DOHH2 (cell line): ENCODE measurements at regions not wholly inside any gene's neighbourhood (a gene's known extent, or its start where the extent isn't known, plus 50 kb on each side); places are given as distances from the start of the nearest gene placed in this dataset.
"Not testable (repeated sequence)": the region's sequence is repeated elsewhere in the genome, so short reads cannot be mapped to it uniquely, and the experiment has no call there.

ENCODE experiments used
- H3F3A ChIP-seq: fragments of 200-600 bp; sonication (generic), shearing (Covaris generic); 2 replicates; pipeline ENCODE4 v1.6.0; 2016; ENCODE audit warnings: antibody characterized with exemption, mild to moderate bottlenecking; ENCODE audit not compliant: control insufficient read depth, insufficient read depth
- H3K27ac ChIP-seq: fragments of 200-600 bp; sonication (generic); 2 replicates; pipeline ENCODE4 v1.5.1; 2014; ENCODE audit warnings: low read depth, mild to moderate bottlenecking, low read length, moderate library complexity
- H3K27me3 ChIP-seq: fragments of 200-600 bp; sonication (generic); 2 replicates; pipeline ENCODE4 v1.6.1; 2014; ENCODE audit warnings: mild to moderate bottlenecking, low read length, mixed read lengths; ENCODE audit not compliant: control insufficient read depth
- H3K36me3 ChIP-seq: fragments of 200-600 bp; sonication (generic); 2 replicates; pipeline ENCODE4 v1.6.1; 2014; ENCODE audit warnings: mild to moderate bottlenecking, low read length, moderate library complexity, mixed read lengths; ENCODE audit not compliant: control insufficient read depth
- H3K4me1 ChIP-seq: fragments of 200-600 bp; sonication (generic); 2 replicates; pipeline ENCODE4 v1.6.1; 2014; ENCODE audit warnings: mild to moderate bottlenecking, low read length, mixed read lengths; ENCODE audit not compliant: control insufficient read depth
- H3K4me2 ChIP-seq: fragments of 200-600 bp; sonication (generic); 2 replicates; pipeline ENCODE4 v1.6.0; 2014; ENCODE audit warnings: mild to moderate bottlenecking, low read length, moderate library complexity
- H3K4me3 ChIP-seq: fragments of 200-600 bp; sonication (generic); 2 replicates; pipeline ENCODE4 v1.5.1; 2014; ENCODE audit warnings: mild to moderate bottlenecking, low read length, mixed read lengths
- H3K79me2 ChIP-seq: fragments of 200-600 bp; sonication (generic); 2 replicates; pipeline ENCODE4 v1.6.1; 2014; ENCODE audit warnings: mild to moderate bottlenecking, low read length, mixed read lengths; ENCODE audit not compliant: control insufficient read depth
- H3K9me2 ChIP-seq: fragments of 200-600 bp; sonication (generic); replicated peaks from 2 replicates; pipeline ENCODE4 v1.6.1; 2014; ENCODE audit warnings: mild to moderate bottlenecking, low read length, mixed read lengths; ENCODE audit not compliant: control insufficient read depth
- H3K9me3 ChIP-seq: fragments of 200-600 bp; sonication (generic); 2 replicates; pipeline ENCODE4 v1.6.1; 2014; ENCODE audit warnings: antibody characterized with exemption, low read length, mixed read lengths; ENCODE audit not compliant: control insufficient read depth, insufficient read depth
- H4K20me1 ChIP-seq: fragments of 200-600 bp; sonication (generic); 2 replicates; pipeline ENCODE4 v1.6.0; 2014; ENCODE audit warnings: low read depth, mild to moderate bottlenecking, antibody characterized with exemption, low read length, moderate library complexity; ENCODE audit not compliant: control insufficient read depth, insufficient read depth
- CTCF ChIP-seq: fragments of 200-600 bp; sonication (generic); IDR thresholded peaks from one replicate; pipeline ENCODE4 v1.5.1; 2014; ENCODE audit warnings: antibody characterized with exemption, mild to moderate bottlenecking, low read depth, low read length; ENCODE audit not compliant: poor library complexity, severe bottlenecking
- EZH2phosphoT487 ChIP-seq: fragments of 200-600 bp; sonication (generic); IDR thresholded peaks from 2 replicates; pipeline ENCODE4 v1.6.1; 2017; ENCODE audit warnings: borderline replicate concordance, mild to moderate bottlenecking, antibody characterized with exemption, low read length, moderate library complexity, mixed read lengths

- Histone ChIP-seq H3K9me2 (no peaks in the 10 kb centered on the region), H3K36me3 (no peaks in the 10 kb centered on the region), H3K4me2 (no peak overlapping the region), H3K4me1 (no peaks in the 10 kb centered on the region), H3K4me3 (no peak overlapping the region), H4K20me1 (no peaks in the 10 kb centered on the region), H3K27me3 (peaks cover 4% of the 10 kb centered on the region), H3K79me2 (no peaks in the 10 kb centered on the region), H3K9me3 (no peaks in the 10 kb centered on the region), H3F3A (no peaks in the 10 kb centered on the region), H3K27ac (no peak overlapping the region)
- no peak for TF ChIP-seq EZH2phosphoT487
- TF ChIP-seq CTCF, result no peak
Measured at GRCh38 chr1:192880231-192880630, 71.4 kb downstream of the RGS2 start.

- Histone ChIP-seq H3K4me3 (no peak overlapping the region), H3K9me3 (no peaks in the 10 kb centered on the region), H4K20me1 (no peaks in the 10 kb centered on the region), H3K4me1 (no peaks in the 10 kb centered on the region), H3K79me2 (no peaks in the 10 kb centered on the region), H3F3A (no peaks in the 10 kb centered on the region), H3K4me2 (no peak overlapping the region), H3K9me2 (no peaks in the 10 kb centered on the region; the same call in 1 of the 2 replicates), H3K27ac (no peak overlapping the region), H3K27me3 (no peaks in the 10 kb centered on the region), H3K36me3 (no peaks in the 10 kb centered on the region)
- TF ChIP-seq EZH2phosphoT487 (no peak), CTCF (no peak)
Measured at GRCh38 chr1:192884241-192884640, 75.4 kb downstream of the RGS2 start.

- H3K4me3 ChIP-seq, H3K4me2 ChIP-seq, H3K27me3 ChIP-seq, H3F3A ChIP-seq, H3K4me1 ChIP-seq, H4K20me1 ChIP-seq, H3K9me2 ChIP-seq, H3K27ac ChIP-seq, H3K79me2 ChIP-seq, H3K36me3 ChIP-seq, H3K9me3 ChIP-seq: not testable (repeated sequence)
Measured at GRCh38 chr1:192885387-192885786, 76.5 kb downstream of the RGS2 start.

- no peaks in the 10 kb centered on the region for H3K36me3 ChIP-seq
- H3K27me3 ChIP-seq, result no peaks in the 10 kb centered on the region
- H3K4me1 ChIP-seq, result no peaks in the 10 kb centered on the region
- H3K4me3 ChIP-seq, result no peak overlapping the region
- H3K79me2 ChIP-seq, result no peaks in the 10 kb centered on the region
- no peaks in the 10 kb centered on the region for H4K20me1 ChIP-seq
- no peaks in the 10 kb centered on the region for H3F3A ChIP-seq
- TF ChIP-seq EZH2phosphoT487 (no peak), CTCF (no peak)
- H3K9me3 ChIP-seq, result no peaks in the 10 kb centered on the region; the same call in 1 of the 2 replicates
- H3K27ac ChIP-seq, result no peak overlapping the region
- H3K4me2 ChIP-seq, result no peak overlapping the region
- H3K9me2 ChIP-seq, result no peaks in the 10 kb centered on the region; the same call in 1 of the 2 replicates
Measured at GRCh38 chr1:192887426-192887825, 78.6 kb downstream of the RGS2 start.
